NT2/D1 (cell line): ENCODE measurements at regions not wholly inside any gene's neighbourhood (a gene's known extent, or its start where the extent isn't known, plus 50 kb on each side); places are given as distances from the start of the nearest gene placed in this dataset.

Source experiments
- SUZ12 ChIP-seq: IDR thresholded peaks from 2 replicates; pipeline ENCODE4 v1.6.1; 2011; ENCODE audit not compliant: insufficient read length, insufficient read depth; ENCODE audit errors: extremely low read depth
- ZNF274 ChIP-seq: IDR thresholded peaks from 2 replicates; pipeline ENCODE4 v1.6.1; 2011; ENCODE audit warnings: mild to moderate bottlenecking, low read depth, low read length

DNA sequence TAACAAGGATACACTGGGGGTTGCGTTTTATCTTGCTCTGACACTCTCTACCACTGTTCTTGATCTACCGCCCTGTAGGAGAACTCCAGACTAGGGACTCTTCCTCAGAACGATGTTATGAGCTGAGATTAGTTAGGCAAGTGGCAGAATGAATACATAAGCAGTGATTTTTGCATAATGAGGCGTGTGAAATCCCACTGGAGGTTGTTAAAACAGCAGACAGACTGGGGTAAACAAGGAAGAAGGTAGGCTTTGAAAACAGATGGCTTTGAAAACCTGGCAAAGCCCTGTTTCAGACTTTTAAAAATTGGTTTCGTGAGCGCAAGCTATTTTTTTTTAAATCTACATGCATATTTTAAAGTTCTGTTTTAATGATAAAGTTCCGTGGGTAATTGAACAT is 785.2 kb downstream of the TYW1 start:
- TF ChIP-seq ZNF274 = no peak
- no peak for TF ChIP-seq SUZ12
